Mesendoderm (in vitro differentiated cells): ENCODE measurements at regions not wholly inside any gene's neighbourhood (a gene's known extent, or its start where the extent isn't known, plus 50 kb on each side); places are given as distances from the start of the nearest gene placed in this dataset.

Experiments
- DNase-seq: peaks from one replicate; pipeline ENCODE4 v3.0.0; 2013
- H2AK5ac ChIP-seq: 2 replicates; pipeline ENCODE4 v1.6.1; 2013; ENCODE audit warnings: low read length, inconsistent platforms
- H2BK120ac ChIP-seq: 2 replicates; pipeline ENCODE4 v1.6.1; 2013; ENCODE audit warnings: low read depth, mild to moderate bottlenecking, low read length, moderate library complexity, mixed read lengths
- H2BK15ac ChIP-seq: replicated peaks from 2 replicates; pipeline ENCODE4 v1.6.1; 2013; ENCODE audit warnings: low read depth, mild to moderate bottlenecking, moderate library complexity
- H2BK5ac ChIP-seq: 2 replicates; pipeline ENCODE4 v1.6.1; 2013; ENCODE audit warnings: low read length, inconsistent platforms
- H3K18ac ChIP-seq: 2 replicates; pipeline ENCODE4 v1.6.1; 2013; ENCODE audit warnings: mild to moderate bottlenecking, low read length, mixed read lengths
- H3K23ac ChIP-seq: one replicate; pipeline ENCODE4 v1.6.1; 2013; ENCODE audit warnings: low read length
- H3K27ac ChIP-seq: 2 replicates; pipeline ENCODE4 v1.5.1; 2013; ENCODE audit warnings: low read depth, mild to moderate bottlenecking, inconsistent platforms, low read length, moderate library complexity
- H3K27me3 ChIP-seq: 2 replicates; pipeline ENCODE4 v1.6.1; 2013; ENCODE audit warnings: low read length, control low read depth, mild to moderate bottlenecking, inconsistent platforms; ENCODE audit not compliant: insufficient read depth, poor library complexity
- H3K36me3 ChIP-seq: 2 replicates; pipeline ENCODE4 v1.6.1; 2013; ENCODE audit warnings: low read length, inconsistent platforms; ENCODE audit not compliant: control insufficient read depth, insufficient read depth
- H3K4ac ChIP-seq: one replicate; pipeline ENCODE4 v1.6.1; 2013; ENCODE audit warnings: low read depth, mild to moderate bottlenecking, low read length, moderate library complexity
- H3K4me1 ChIP-seq: 2 replicates; pipeline ENCODE4 v1.6.1; 2013; ENCODE audit warnings: low read depth, low read length, inconsistent platforms; ENCODE audit not compliant: control insufficient read depth
- H3K4me2 ChIP-seq: 2 replicates; pipeline ENCODE4 v1.6.1; 2013; ENCODE audit warnings: low read length
- H3K4me3 ChIP-seq: 2 replicates; pipeline ENCODE4 v1.5.1; 2013; ENCODE audit warnings: mild to moderate bottlenecking, low read length
- H3K56ac ChIP-seq: one replicate; pipeline ENCODE4 v1.6.1; 2013; ENCODE audit warnings: low read length
- H3K79me1 ChIP-seq: 2 replicates; pipeline ENCODE4 v1.6.1; 2013; ENCODE audit warnings: low read length, inconsistent platforms
- H3K79me2 ChIP-seq: 2 replicates; pipeline ENCODE4 v1.6.1; 2013; ENCODE audit warnings: mild to moderate bottlenecking, low read length; ENCODE audit not compliant: control insufficient read depth, insufficient read depth
- H3K9ac ChIP-seq: 2 replicates; pipeline ENCODE4 v1.6.1; 2013; ENCODE audit warnings: low read length, inconsistent platforms
- H4K5ac ChIP-seq: one replicate; pipeline ENCODE4 v1.6.1; 2013; ENCODE audit warnings: low read length
- H4K8ac ChIP-seq: one replicate; pipeline ENCODE4 v1.6.1; 2013; ENCODE audit warnings: low read depth, mild to moderate bottlenecking, control low read depth, low read length, moderate library complexity
- WGBS: extraction: QIAGEN DNeasy Blood & Tissue Kit; methylation state at CpG from one replicate; pipeline ENCODE4 v1.1.7; 2013; ENCODE audit warnings: low lambda C conversion rate, missing lambda C conversion rate; ENCODE audit not compliant: insufficient coverage; ENCODE audit errors: extremely low coverage; 5-methylcytosine and 5-hydroxymethylcytosine counted together

- DNase-seq = no peak
- WGBS = no CpG with 5 or more reads among the region's 2 CpGs
Measured at GRCh38 chr2:163405298-163405697, 330.5 kb downstream of the FIGN start.

DNA sequence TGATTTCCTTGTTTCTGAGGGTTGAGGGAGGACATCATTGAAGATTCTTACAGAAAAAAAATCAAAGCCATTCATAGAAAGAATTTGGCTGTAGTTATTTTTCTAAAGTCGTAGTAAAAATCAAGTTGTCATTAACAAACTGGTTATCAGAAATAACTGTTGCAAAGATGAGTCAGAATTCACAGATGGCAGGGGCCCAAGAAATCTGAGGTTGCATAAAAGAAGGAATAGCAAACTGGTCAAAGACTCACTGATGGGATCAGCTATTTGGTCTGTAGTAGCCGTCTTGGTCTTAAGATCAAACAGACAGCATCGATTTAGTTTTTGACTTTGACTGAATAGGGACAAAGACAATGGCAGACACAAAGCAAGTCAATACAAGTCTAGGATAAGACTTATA is 334.3 kb downstream of the FIGN start:
- H2BK15ac ChIP-seq = no peak overlapping the region
- no peak overlapping the region for H3K4me2 ChIP-seq
- no peak overlapping the region for H3K4me3 ChIP-seq
- no peak overlapping the region for H4K5ac ChIP-seq
- no peak overlapping the region for H3K4ac ChIP-seq
- H2BK120ac ChIP-seq = no peak overlapping the region
- H3K27me3 ChIP-seq = no peaks in the 10 kb centered on the region
- H3K27ac ChIP-seq = no peak overlapping the region
- no peaks in the 10 kb centered on the region for H3K79me1 ChIP-seq
- H3K9ac ChIP-seq = no peak overlapping the region
- no peaks in the 10 kb centered on the region for H3K79me2 ChIP-seq
- H3K23ac ChIP-seq = no peak overlapping the region
- no peaks in the 10 kb centered on the region for H3K4me1 ChIP-seq
- H3K56ac ChIP-seq = no peak overlapping the region
- no peak overlapping the region for H2BK5ac ChIP-seq
- H2AK5ac ChIP-seq = no peak overlapping the region
- no peak overlapping the region for H3K18ac ChIP-seq
- H4K8ac ChIP-seq = no peak overlapping the region
- no CpG with 5 or more reads among the region's 3 CpGs for WGBS
- no peak for DNase-seq
- H3K36me3 ChIP-seq = no peaks in the 10 kb centered on the region

More at GRCh38 chr2:163405298-163405697, 330.5 kb downstream of the FIGN start:
- Histone ChIP-seq H3K23ac (no peak overlapping the region), H2BK120ac (no peak overlapping the region), H2BK5ac (no peak overlapping the region), H3K79me2 (no peaks in the 10 kb centered on the region), H3K18ac (no peak overlapping the region), H3K36me3 (no peaks in the 10 kb centered on the region), H3K27ac (no peak overlapping the region), H4K8ac (no peak overlapping the region), H2BK15ac (no peak overlapping the region), H3K27me3 (no peaks in the 10 kb centered on the region), H2AK5ac (no peak overlapping the region), H3K79me1 (no peaks in the 10 kb centered on the region), H3K4me1 (no peaks in the 10 kb centered on the region), H3K4me2 (no peak overlapping the region), H3K4me3 (no peak overlapping the region), H3K9ac (no peak overlapping the region), H3K4ac (no peak overlapping the region), H3K56ac (no peak overlapping the region), H4K5ac (no peak overlapping the region)

GRCh38 chr2:163397451-163397850 is 338.4 kb downstream of the FIGN start:
- Histone ChIP-seq H3K36me3 (no peaks in the 10 kb centered on the region), H3K4me3 (no peak overlapping the region), H2AK5ac (no peak overlapping the region), H3K23ac (no peak overlapping the region), H4K5ac (no peak overlapping the region), H2BK120ac (no peak overlapping the region), H3K79me1 (no peaks in the 10 kb centered on the region), H2BK15ac (no peak overlapping the region), H3K9ac (no peak overlapping the region), H3K4ac (no peak overlapping the region), H3K56ac (no peak overlapping the region), H3K79me2 (no peaks in the 10 kb centered on the region), H3K18ac (peak overlapping the region; percentile 8), H3K4me1 (no peaks in the 10 kb centered on the region), H2BK5ac (no peak overlapping the region), H3K27me3 (no peaks in the 10 kb centered on the region), H4K8ac (no peak overlapping the region), H3K27ac (no peak overlapping the region), H3K4me2 (no peak overlapping the region)
- no peak for DNase-seq
- no CpG with 5 or more reads among the region's 2 CpGs for WGBS

DNA sequence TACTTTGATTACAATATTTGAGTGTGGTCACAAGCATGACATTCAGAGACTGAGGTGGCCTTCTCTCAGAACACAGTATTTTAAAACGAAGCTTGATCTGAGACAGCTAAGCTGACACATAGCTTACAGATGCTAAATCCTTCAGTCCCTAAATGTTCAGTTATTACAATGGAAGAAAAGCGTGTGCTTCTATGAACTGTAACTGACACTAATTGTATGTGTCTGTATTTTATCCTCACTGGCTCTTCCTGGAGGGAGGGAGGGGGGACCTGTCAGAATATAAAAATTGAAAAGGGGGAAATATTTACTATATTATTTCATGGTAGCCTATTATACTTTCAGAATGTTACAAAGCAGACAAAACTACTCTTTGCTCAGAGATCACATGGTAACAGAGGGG is 340.2 kb downstream of the FIGN start:
- Histone ChIP-seq H2BK5ac (no peak overlapping the region), H4K8ac (no peak overlapping the region), H3K79me1 (no peaks in the 10 kb centered on the region), H3K4me1 (no peaks in the 10 kb centered on the region), H3K18ac (no peak overlapping the region), H3K27ac (no peak overlapping the region), H3K79me2 (no peaks in the 10 kb centered on the region), H3K4ac (no peak overlapping the region), H3K4me3 (no peak overlapping the region), H3K27me3 (no peaks in the 10 kb centered on the region), H2AK5ac (no peak overlapping the region), H3K56ac (no peak overlapping the region), H3K4me2 (no peak overlapping the region), H3K36me3 (no peaks in the 10 kb centered on the region), H2BK120ac (no peak overlapping the region), H4K5ac (no peak overlapping the region), H3K9ac (no peak overlapping the region), H3K23ac (no peak overlapping the region), H2BK15ac (no peak overlapping the region)
- WGBS = no CpG with 5 or more reads among the region's 2 CpGs
- no peak for DNase-seq

GRCh38 chr2:163389838-163390237 is 346.0 kb downstream of the FIGN start:
- Histone ChIP-seq H3K79me1 (no peaks in the 10 kb centered on the region), H2BK5ac (no peak overlapping the region), H2AK5ac (no peak overlapping the region), H3K9ac (no peak overlapping the region), H3K36me3 (no peaks in the 10 kb centered on the region), H2BK120ac (no peak overlapping the region), H2BK15ac (no peak overlapping the region), H3K23ac (no peak overlapping the region), H3K4me1 (no peaks in the 10 kb centered on the region), H3K27me3 (no peaks in the 10 kb centered on the region), H3K4me3 (no peak overlapping the region), H3K4ac (no peak overlapping the region), H4K8ac (no peak overlapping the region), H3K18ac (no peak overlapping the region), H3K79me2 (no peaks in the 10 kb centered on the region), H3K27ac (no peak overlapping the region), H3K56ac (no peak overlapping the region), H4K5ac (no peak overlapping the region), H3K4me2 (no peak overlapping the region)
- no CpG with 5 or more reads among the region's 2 CpGs for WGBS
- DNase-seq = no peak

DNA sequence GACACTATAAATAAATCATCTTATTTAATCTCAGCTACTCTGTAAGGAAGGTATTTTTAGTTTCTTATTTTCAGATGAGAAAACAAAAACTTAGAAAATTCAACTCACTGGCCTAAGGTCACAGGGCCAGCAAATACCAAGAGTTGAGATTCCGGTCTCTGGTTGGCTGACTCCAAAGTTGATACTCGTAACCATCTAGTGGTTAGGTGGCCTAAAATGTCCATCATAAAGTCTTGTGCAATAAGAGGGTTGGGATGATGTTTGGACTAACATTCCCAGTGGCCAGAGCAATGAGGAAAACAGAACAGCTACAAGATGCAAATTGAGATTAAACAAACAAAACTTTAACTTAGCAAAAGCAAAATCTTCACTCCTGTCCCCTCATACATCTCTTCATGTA is 360.3 kb downstream of the FIGN start:
- WGBS = no CpG with 5 or more reads among the region's 2 CpGs
- Histone ChIP-seq H3K4ac (no peak overlapping the region), H3K36me3 (no peaks in the 10 kb centered on the region), H3K27me3 (no peaks in the 10 kb centered on the region), H3K4me2 (no peak overlapping the region), H2BK15ac (no peak overlapping the region), H3K79me2 (no peaks in the 10 kb centered on the region), H2BK5ac (no peak overlapping the region), H3K56ac (no peak overlapping the region), H4K5ac (no peak overlapping the region), H2AK5ac (no peak overlapping the region), H4K8ac (no peak overlapping the region), H3K4me3 (no peak overlapping the region), H2BK120ac (no peak overlapping the region), H3K23ac (no peak overlapping the region), H3K4me1 (no peaks in the 10 kb centered on the region), H3K27ac (no peak overlapping the region), H3K79me1 (no peaks in the 10 kb centered on the region), H3K18ac (no peak overlapping the region), H3K9ac (no peak overlapping the region)
- no peak for DNase-seq
